GM21717 (cell line): ENCODE measurements at regions not wholly inside any gene's neighbourhood (a gene's known extent, or its start where the extent isn't known, plus 50 kb on each side); places are given as distances from the start of the nearest gene placed in this dataset.
"Not testable (repeated sequence)": the region's sequence is repeated elsewhere in the genome, so short reads cannot be mapped to it uniquely, and the experiment has no call there.

Experiments used
- ATAC-seq: cut with Tn5 transposase; IDR thresholded peaks from one replicate; pipeline ENCODE4 v1.9.1; 2021; ENCODE audit warnings: mild to moderate bottlenecking, moderate library complexity; ENCODE audit not compliant: unreplicated experiment

- no peak for ATAC-seq
Measured at GRCh38 chr3:144433006-144433405, 461.4 kb downstream of the DIPK2A start.

- ATAC-seq: peak; percentile 67
Measured at GRCh38 chr3:144437989-144438388, 466.4 kb downstream of the DIPK2A start.

- ATAC-seq: no peak
Measured at GRCh38 chr3:144444061-144444460, 472.4 kb downstream of the DIPK2A start.

GRCh38 chr3:144444546-144444945 lies 472.9 kb downstream of the DIPK2A start:
- no peak for ATAC-seq

GRCh38 chr3:144455841-144456440 lies 484.3 kb downstream of the DIPK2A start:
- ATAC-seq: no peak

GRCh38 chr3:144457758-144458157 lies 486.1 kb downstream of the DIPK2A start:
- ATAC-seq: peak; percentile 61

GRCh38 chr3:144458283-144458682 lies 486.7 kb downstream of the DIPK2A start:
- ATAC-seq: no peak

GRCh38 chr3:144462337-144462736 lies 490.7 kb downstream of the DIPK2A start:
- no peak for ATAC-seq

- ATAC-seq: no peak
Measured at GRCh38 chr3:144463911-144464310, 492.3 kb downstream of the DIPK2A start.

GRCh38 chr3:144466114-144466513 lies 494.5 kb downstream of the DIPK2A start:
- no peak for ATAC-seq

- ATAC-seq: no peak
Measured at GRCh38 chr3:144466540-144466939, 494.9 kb downstream of the DIPK2A start.

- ATAC-seq: no peak
Measured at GRCh38 chr3:144470666-144471065, 499.0 kb downstream of the DIPK2A start.

GRCh38 chr3:144477593-144477992 lies 506.0 kb downstream of the DIPK2A start:
- no peak for ATAC-seq

- no peak for ATAC-seq
Measured at GRCh38 chr3:144480416-144480919, 508.8 kb downstream of the DIPK2A start.

- no peak for ATAC-seq
Measured at GRCh38 chr3:144482876-144483275, 511.3 kb downstream of the DIPK2A start.

- ATAC-seq: no peak
Measured at GRCh38 chr3:144487011-144487410, 515.4 kb downstream of the DIPK2A start.

- no peak for ATAC-seq
Measured at GRCh38 chr3:144488927-144489326, 517.3 kb downstream of the DIPK2A start.

- ATAC-seq: no peak
Measured at GRCh38 chr3:144491333-144491732, 519.7 kb downstream of the DIPK2A start.

GRCh38 chr3:144494651-144495050 lies 523.0 kb downstream of the DIPK2A start:
- ATAC-seq: not testable (repeated sequence)

- no peak for ATAC-seq
Measured at GRCh38 chr3:144496141-144496835, 524.7 kb downstream of the DIPK2A start.

GRCh38 chr3:144497452-144497851 lies 525.8 kb downstream of the DIPK2A start:
- no peak for ATAC-seq
